Endothelial cell of umbilical vein (primary cell): ENCODE measurements at regions not wholly inside any gene's neighbourhood (a gene's known extent, or its start where the extent isn't known, plus 50 kb on each side); places are given as distances from the start of the nearest gene placed in this dataset.

Experiments used
- BruUV-seq: library from RNA; stranded (reverse); fragments of 400-500 nt; replicated peaks from 2 replicates; lab custom pipeline; 2021; lab: Mats Ljungman, UMichigan
- CTCF ChIA-PET: fragments of 300-600, 350-600 bp; sonication (Branson Sonifier 250); formaldehyde crosslinking; loops from one replicate; lab custom pipeline; 2021; ENCODE audit warnings: antibody characterized with exemption, inconsistent platforms; lab: Charles Lee
- POLR2A ChIA-PET: fragments of 300-600, 350-600 bp; sonication (Branson Sonifier 250); formaldehyde crosslinking; loops from one replicate; lab custom pipeline; 2021; ENCODE audit warnings: antibody characterized with exemption, inconsistent platforms; lab: Charles Lee
- DNase-seq: peaks from one replicate; pipeline ENCODE4 v3.0.0-alpha.2; 2011; ENCODE audit warnings: low read depth, low spot score
- FAIRE-seq: peaks from 2 replicates; lab custom pipeline; 2011; peaks lifted over from hg19 to GRCh38; lab: Jason Lieb, UNC
- H2AFZ ChIP-seq: 2 replicates; pipeline ENCODE4 v1.6.0; 2012; ENCODE audit warnings: low read depth, low read length, control low read depth, inconsistent platforms
- H3K27ac ChIP-seq: 2 replicates; pipeline ENCODE4 v1.5.1; 2011; ENCODE audit warnings: low read depth, mild to moderate bottlenecking, control low read depth, low read length, moderate library complexity; ENCODE audit not compliant: insufficient read depth
- H3K27me3 ChIP-seq, 2 experiments: 2 replicates each; pipeline versions ENCODE4 v1.6.0 to v1.6.1; 2011; ENCODE audit warnings: low read length in 2 of 2, mixed read lengths in 1 of 2; ENCODE audit not compliant: control insufficient read depth in 2 of 2, insufficient read depth in 2 of 2
- H3K36me3 ChIP-seq, 2 experiments: 2 replicates in 1 of 2; 3 replicates in 1 of 2; pipeline ENCODE4 v1.5.1; 2011; ENCODE audit warnings: low read length in 2 of 2, mild to moderate bottlenecking in 1 of 2, moderate library complexity in 1 of 2; ENCODE audit not compliant: control insufficient read depth in 2 of 2, insufficient read depth in 2 of 2; ENCODE audit errors: extremely low read depth in 1 of 2
- H3K4me1 ChIP-seq: 3 replicates; pipeline ENCODE4 v1.5.1; 2011; ENCODE audit warnings: mild to moderate bottlenecking, low read length; ENCODE audit not compliant: control insufficient read depth, insufficient read depth; ENCODE audit errors: extremely low read depth
- H3K4me2 ChIP-seq: 2 replicates; pipeline ENCODE4 v1.6.1; 2011; ENCODE audit warnings: low read length, control low read depth, mixed read lengths; ENCODE audit not compliant: insufficient read depth
- H3K4me3 ChIP-seq, 3 experiments: fragments of 200-600 bp in 1 of 3; sonication (generic), shearing (Covaris generic) in 1 of 3; replicated peaks in 1 of 3; 2 replicates each; pipeline ENCODE4 v1.5.1; 2011 to 2016; ENCODE audit warnings: control low read depth in 3 of 3, low read length in 3 of 3, mild to moderate bottlenecking in 2 of 3, inconsistent platforms in 1 of 3, low read depth in 1 of 3, moderate library complexity in 1 of 3; ENCODE audit not compliant: insufficient read depth in 1 of 3
- H3K79me2 ChIP-seq: 2 replicates; pipeline ENCODE4 v1.6.0; 2012; ENCODE audit warnings: low read length, inconsistent platforms; ENCODE audit not compliant: control insufficient read depth, insufficient read depth
- H3K9ac ChIP-seq: replicated peaks from 2 replicates; pipeline ENCODE3; 2011; ENCODE audit warnings: low read length, control low read depth; ENCODE audit not compliant: insufficient read depth; ENCODE audit errors: extremely low read depth
- H3K9me1 ChIP-seq: replicated peaks from 3 replicates; pipeline ENCODE4 v1.6.0; 2011; ENCODE audit warnings: mild to moderate bottlenecking, low read length; ENCODE audit not compliant: control insufficient read depth, insufficient read depth; ENCODE audit errors: extremely low read depth
- H3K9me3 ChIP-seq: replicated peaks from 2 replicates; pipeline ENCODE4 v1.5.1; 2012; ENCODE audit warnings: low read length, inconsistent platforms; ENCODE audit not compliant: control insufficient read depth, insufficient read depth
- H4K20me1 ChIP-seq: replicated peaks from 2 replicates; pipeline ENCODE3; 2011; ENCODE audit warnings: mild to moderate bottlenecking, low read length; ENCODE audit not compliant: control insufficient read depth, insufficient read depth; ENCODE audit errors: extremely low read depth
- CTCF ChIP-seq, 2 donors: IDR thresholded peaks; 1 replicate in 1 of 2; 2 replicates in 1 of 2; pipeline ENCODE4 v1.5.1; 2011; ENCODE audit warnings: low read length in 2 of 2, mild to moderate bottlenecking in 2 of 2, moderate library complexity in 2 of 2, control low read depth in 1 of 2, inconsistent platforms in 1 of 2, low read depth in 1 of 2; ENCODE audit not compliant: insufficient read depth in 1 of 2; ENCODE audit errors: extremely low read depth in 1 of 2
- EZH2 ChIP-seq: IDR thresholded peaks from 2 replicates; pipeline ENCODE4 v1.6.1; 2012; ENCODE audit warnings: borderline replicate concordance, low read depth, mild to moderate bottlenecking, moderate library complexity, low read length, inconsistent platforms; ENCODE audit not compliant: severe bottlenecking
- FOS ChIP-seq: IDR thresholded peaks from 2 replicates; pipeline ENCODE4 v1.6.1; 2011; ENCODE audit warnings: mild to moderate bottlenecking, low read length, moderate library complexity, borderline replicate concordance; ENCODE audit not compliant: insufficient read depth
- GATA2 ChIP-seq: IDR thresholded peaks from 2 replicates; pipeline ENCODE4 v1.7.0; 2011; ENCODE audit warnings: low read depth, mild to moderate bottlenecking, moderate library complexity, mixed read lengths, low read length; ENCODE audit not compliant: insufficient read length, insufficient read depth
- JUN ChIP-seq: IDR thresholded peaks from 2 replicates; pipeline ENCODE4 v1.6.1; 2011; ENCODE audit warnings: borderline replicate concordance, low read depth; ENCODE audit not compliant: insufficient read length, insufficient read depth
- MAX ChIP-seq: IDR thresholded peaks from 2 replicates; pipeline ENCODE4 v1.6.1; 2011; ENCODE audit not compliant: insufficient read depth, insufficient read length
- MYC ChIP-seq: IDR thresholded peaks from one replicate; pipeline ENCODE4 v1.6.1; 2011; ENCODE audit warnings: mild to moderate bottlenecking, low read depth, low read length
- POLR2A ChIP-seq: IDR thresholded peaks from 2 replicates; pipeline ENCODE4 v1.6.1; 2012; ENCODE audit warnings: low read depth, mild to moderate bottlenecking, control low read depth, low read length
- POLR2AphosphoS5 ChIP-seq: IDR thresholded peaks from 2 replicates; pipeline ENCODE4 v1.6.1; 2012; ENCODE audit warnings: low read depth, mild to moderate bottlenecking, control low read depth, low read length, moderate library complexity; ENCODE audit not compliant: insufficient read depth
- dilution Hi-C: fragments of 300-500 bp; cut with MboI; formaldehyde crosslinking; loops from one replicate; pipeline ENCODE4 v1.15.0; 2019; ENCODE audit warnings: low sequenced_read_pairs; ENCODE audit not compliant: extremely low pct_ligation_motif_present
- intact Hi-C: fragments of 100-400 bp; cut with micrococcal nuclease; formaldehyde crosslinking; loops from one replicate; pipeline ENCODE4 v1.10.0; 2022

GRCh38 chr11:27263986-27264385 is 99.0 kb downstream of the CCDC34 start:
- no peaks in the 10 kb centered on the region for H3K36me3 ChIP-seq
- POLR2A ChIA-PET = no interaction called here
- no peak overlapping the region for H2AFZ ChIP-seq
- H3K4me1 ChIP-seq = no peaks in the 10 kb centered on the region
- no peaks in the 10 kb centered on the region for H3K9me1 ChIP-seq
- no peak for DNase-seq
- no peak overlapping the region for H3K27ac ChIP-seq
- no peak overlapping the region for H3K4me3 ChIP-seq
- H3K79me2 ChIP-seq = no peaks in the 10 kb centered on the region
- no peak overlapping the region for H3K9ac ChIP-seq
- no peaks in the 10 kb centered on the region for H3K9me3 ChIP-seq
- FAIRE-seq = no peak
- CTCF ChIA-PET = interaction anchor here (1.0 kb wide), 1 partner anchor 32 kb away, joined by 3 read pairs; no protein-coding TSS in a partner anchor
- no peak for TF ChIP-seq MAX
- no peak for TF ChIP-seq FOS
- no peak for TF ChIP-seq POLR2A
- TF ChIP-seq JUN = no peak
- TF ChIP-seq MYC = no peak
- no peak for TF ChIP-seq EZH2
- TF ChIP-seq GATA2 = no peak
- TF ChIP-seq POLR2AphosphoS5 = no peak
- TF ChIP-seq CTCF (IDR thresholded peaks at IDR 0.05; ENCODE audit: extremely low read depth in 1 of 2, insufficient read depth in 1 of 2, low read depth in 1 of 2, low read length in 2 of 2) = no peak
- intact Hi-C loops = no loop called here
- peaks cover 14 to 15% of the 10 kb centered on the region in 2 experiments for H3K27me3 ChIP-seq
- no peak overlapping the region for H3K4me2 ChIP-seq
- no peaks in the 10 kb centered on the region for H4K20me1 ChIP-seq
- BruUV-seq = no TSS peak
- dilution Hi-C loops = no loop called here
